ENCODE measurements at regions not wholly inside any gene's neighbourhood (a gene's known extent, or its start where the extent isn't known, plus 50 kb on each side); places are given as distances from the start of the nearest gene placed in this dataset.
"Not testable (repeated sequence)": the region's sequence is repeated elsewhere in the genome, so short reads cannot be mapped to it uniquely, and the experiment has no call there.

- no peak for DNase-seq
Measured at GRCh38 chr3:30539206-30539605, 67.2 kb upstream of the TGFBR2 start.

DNA sequence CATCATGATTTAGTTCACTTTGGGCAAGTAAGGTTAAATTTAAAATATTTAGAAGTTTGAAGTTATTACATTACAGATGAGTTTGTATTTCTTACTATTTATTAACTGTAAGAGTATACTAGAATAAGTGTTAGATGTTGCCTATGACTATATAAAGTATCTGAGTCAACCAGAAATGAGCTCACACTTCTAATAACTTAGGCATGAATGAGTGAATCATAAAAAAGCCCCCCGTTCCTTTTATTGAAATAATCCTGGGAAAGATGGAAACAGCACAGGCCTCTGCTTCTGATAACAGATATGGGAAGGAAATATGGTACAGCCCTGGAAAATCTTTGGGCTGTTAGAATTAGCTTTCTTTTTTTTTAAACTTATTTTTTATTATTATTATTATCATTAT lies 66.6 kb upstream of the TGFBR2 start:
- DNase-seq, result peak; percentile 35 to 62 (median 52)

GRCh38 chr3:30541156-30541555 lies 65.2 kb upstream of the TGFBR2 start:
- not testable (repeated sequence) for DNase-seq

DNA sequence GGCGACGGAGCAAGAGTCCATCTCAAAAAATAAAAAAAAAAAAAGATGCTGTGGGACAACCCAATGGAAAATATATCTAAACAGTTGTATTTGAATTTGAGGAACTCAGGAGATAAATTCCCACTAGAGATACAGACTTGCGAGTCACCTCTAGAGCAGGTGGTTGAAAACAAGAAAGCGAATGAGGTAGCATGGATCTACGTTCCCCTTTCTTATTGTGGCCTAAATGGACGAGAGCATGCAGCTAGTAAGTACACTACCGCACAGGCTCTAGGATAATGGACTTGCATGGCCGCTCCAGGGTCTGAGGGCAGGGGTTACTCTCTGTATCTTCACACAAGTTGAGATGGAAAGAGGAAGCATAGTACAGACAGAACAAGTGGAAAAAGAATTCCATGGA lies 63.5 kb upstream of the TGFBR2 start:
- no peak for DNase-seq

GRCh38 chr3:30544812-30545211 lies 61.6 kb upstream of the TGFBR2 start:
- peak; percentile 11 to 45 (median 19) for DNase-seq

DNA sequence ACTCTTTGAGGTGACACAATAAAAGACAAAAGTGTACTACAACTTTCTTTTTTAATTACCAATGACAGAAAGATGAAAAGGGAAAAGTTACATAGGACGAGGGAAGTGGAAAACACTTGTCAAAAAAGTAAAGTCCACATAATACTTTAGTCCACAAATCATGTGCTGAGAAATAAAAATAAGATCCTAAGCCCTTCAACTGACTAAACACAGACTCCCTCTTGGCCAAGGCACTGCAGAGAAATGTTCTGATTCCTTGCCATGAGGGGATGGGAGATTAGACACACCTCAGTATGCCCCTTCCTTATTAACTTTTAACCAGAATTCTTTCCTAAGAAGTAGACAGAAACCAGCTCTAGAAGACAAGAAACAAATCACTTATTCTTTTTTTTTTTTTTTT lies 59.5 kb upstream of the TGFBR2 start:
- no peak for DNase-seq

- DNase-seq, result no peak
Measured at GRCh38 chr3:30547716-30548115, 58.7 kb upstream of the TGFBR2 start.

- DNase-seq, result peak in 2 of 3 donors; percentile 13 to 30
Measured at GRCh38 chr3:30548600-30548999, 57.8 kb upstream of the TGFBR2 start.

- no peak for DNase-seq
Measured at GRCh38 chr3:30549600-30549999, 56.8 kb upstream of the TGFBR2 start.

DNA sequence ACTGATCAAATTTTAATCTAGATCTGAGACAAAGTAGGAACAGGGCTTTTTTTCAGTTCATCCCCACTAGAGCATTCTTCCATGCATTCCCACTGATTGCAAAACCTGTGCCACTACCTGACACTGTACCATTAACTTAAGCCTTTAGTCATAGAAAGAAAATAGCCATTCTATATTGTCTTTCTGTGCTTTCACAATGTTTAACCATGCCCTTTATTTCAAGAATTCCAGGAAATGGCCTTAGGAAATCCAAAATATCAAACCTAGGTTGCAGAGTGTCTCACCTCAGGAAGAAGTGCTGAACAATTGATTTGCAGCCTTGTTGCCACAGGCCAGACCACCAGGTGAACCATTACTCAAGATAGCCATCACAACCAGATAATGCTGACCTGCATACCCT lies 56.2 kb upstream of the TGFBR2 start:
- no peak for DNase-seq

DNA sequence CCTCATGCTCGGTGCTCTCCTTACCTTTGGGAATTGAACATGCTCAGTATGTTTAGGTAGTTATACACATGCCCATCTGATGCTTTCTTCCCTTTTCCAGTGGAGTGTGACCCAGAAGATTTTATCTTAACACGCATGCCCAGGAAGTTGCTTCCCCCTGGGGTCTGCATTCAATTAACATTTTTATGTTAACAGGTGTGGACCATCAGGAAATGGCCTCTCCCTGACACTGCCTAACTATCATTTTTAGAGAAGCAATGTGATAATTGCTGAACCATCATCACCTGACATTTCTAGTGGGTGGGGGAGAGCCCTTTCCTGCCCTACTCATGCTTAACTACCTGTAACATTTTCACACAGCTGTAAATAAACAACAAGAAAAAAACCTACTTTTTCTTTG lies 55.1 kb upstream of the TGFBR2 start:
- DNase-seq, result no peak

GRCh38 chr3:30551927-30552326 lies 54.5 kb upstream of the TGFBR2 start:
- no peak for DNase-seq

- no peak for DNase-seq
Measured at GRCh38 chr3:30553641-30554316, 52.6 kb upstream of the TGFBR2 start.

DNA sequence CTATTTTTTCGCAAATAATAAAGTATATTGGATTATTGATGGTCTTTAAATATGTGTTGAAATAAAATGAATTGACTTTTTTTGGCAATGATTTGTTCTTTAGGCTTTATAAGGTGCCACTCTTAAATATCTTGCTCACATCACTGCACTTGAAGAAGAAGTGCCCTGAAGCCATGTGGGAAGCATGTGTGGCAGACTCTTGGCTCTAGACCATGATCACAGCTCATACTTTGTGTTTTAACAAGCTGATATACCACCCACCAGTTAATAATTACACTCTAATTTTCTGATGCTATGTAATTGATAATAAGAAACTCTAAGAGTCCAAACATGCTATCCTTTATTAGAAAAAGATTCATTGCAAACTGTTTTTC lies 52.1 kb upstream of the TGFBR2 start:
- no peak for DNase-seq

- no peak for DNase-seq
Measured at GRCh38 chr3:30555968-30556367, 50.4 kb upstream of the TGFBR2 start.
